CD4-positive, alpha-beta T cell (primary cell): ENCODE measurements at regions not wholly inside any gene's neighbourhood (a gene's known extent, or its start where the extent isn't known, plus 50 kb on each side); places are given as distances from the start of the nearest gene placed in this dataset.
"Not testable (repeated sequence)": the region's sequence is repeated elsewhere in the genome, so short reads cannot be mapped to it uniquely, and the experiment has no call there.

Source experiments
- ATAC-seq: fragments of 200-7000 bp; cut with Tn5 transposase; one replicate; pipeline ENCODE4 v1.10.0; 2022; ENCODE audit warnings: mild to moderate bottlenecking; ENCODE audit not compliant: poor library complexity
- CTCF ChIA-PET: fragments of 350-600 bp; sonication (Branson Sonifier 250); formaldehyde crosslinking; loops from one replicate; lab custom pipeline; 2021; ENCODE audit warnings: antibody characterized with exemption, inconsistent platforms; lab: Charles Lee
- POLR2A ChIA-PET: fragments of 350-600 bp; sonication (Branson Sonifier 250); formaldehyde crosslinking; loops from one replicate; lab custom pipeline; 2021; ENCODE audit warnings: antibody characterized with exemption, inconsistent platforms; lab: Charles Lee
- DNase-seq, 14 experiments: peaks; one replicate each; pipeline ENCODE4 v3.0.0-alpha.2; 2013 to 2020; ENCODE audit warnings: mixed read lengths in 2 of 14
- H3K27ac ChIP-seq, 2 donors: one replicate each; pipeline versions ENCODE4 v1.5.1 to v1.7.0; 2013; ENCODE audit warnings: low read length in 2 of 2, low read depth in 1 of 2, mild to moderate bottlenecking in 1 of 2
- H3K27me3 ChIP-seq, 2 experiments: 1 replicate in 1 of 2; 2 replicates in 1 of 2; pipeline versions ENCODE4 v1.6.1 to v1.7.0; 2013; ENCODE audit warnings: low read length in 2 of 2, control low read depth in 1 of 2, mild to moderate bottlenecking in 1 of 2, moderate library complexity in 1 of 2; ENCODE audit not compliant: insufficient read depth in 2 of 2, control insufficient read depth in 1 of 2
- H3K36me3 ChIP-seq: one replicate; pipeline ENCODE4 v1.6.1; 2013; ENCODE audit warnings: low read length, control low read depth; ENCODE audit not compliant: insufficient read depth
- H3K4me1 ChIP-seq: one replicate; pipeline ENCODE4 v1.6.1; 2013; ENCODE audit warnings: low read length, control low read depth; ENCODE audit not compliant: insufficient read depth
- H3K4me3 ChIP-seq: one replicate; pipeline ENCODE4 v1.5.1; 2013; ENCODE audit warnings: mild to moderate bottlenecking, low read length, moderate library complexity
- H3K9me3 ChIP-seq, 2 experiments: 1 replicate in 1 of 2; 2 replicates in 1 of 2; pipeline versions ENCODE4 v1.6.1 to v1.7.0; 2013; ENCODE audit warnings: low read length in 2 of 2, mild to moderate bottlenecking in 2 of 2, control low read depth in 1 of 2, moderate library complexity in 1 of 2; ENCODE audit not compliant: control insufficient read depth in 1 of 2, insufficient read depth in 1 of 2
- H3K27ac Mint-ChIP-seq: one replicate; pipeline ENCODE4 v1.8.0; 2020; ENCODE audit warnings: mixed read lengths
- H3K27me3 Mint-ChIP-seq: one replicate; pipeline ENCODE4 v1.8.0; 2021; ENCODE audit warnings: mixed read lengths
- H3K36me3 Mint-ChIP-seq: one replicate; pipeline ENCODE4 v1.8.0; 2021; ENCODE audit warnings: low read depth, mixed read lengths
- H3K4me1 Mint-ChIP-seq: one replicate; pipeline ENCODE4 v1.8.0; 2021; ENCODE audit warnings: low read depth, mixed read lengths
- H3K4me3 Mint-ChIP-seq: one replicate; pipeline ENCODE4 v1.8.0; 2020; ENCODE audit warnings: mild to moderate bottlenecking, mixed read lengths
- H3K9me3 Mint-ChIP-seq: one replicate; pipeline ENCODE4 v1.8.0; 2020; ENCODE audit warnings: mixed read lengths
- CTCF ChIP-seq: fragments of 200-600 bp; IDR thresholded peaks from one replicate; pipeline ENCODE4 v1.8.0; 2022; ENCODE audit warnings: antibody characterized with exemption, mild to moderate bottlenecking
- intact Hi-C, 2 experiments: fragments of 100-400 bp; cut with DNase I in 1 of 2; cut with micrococcal nuclease in 1 of 2; formaldehyde crosslinking; loops; one replicate each; pipeline versions ENCODE4 v1.15.1 to v1.9.0; 2023 to 2025; cut with DNase I, micrococcal nuclease

- intact Hi-C loops: no loop called here
- Mint-ChIP-seq H3K4me1 (no peaks in the 10 kb centered on the region), H3K4me3 (no peak overlapping the region), H3K36me3 (no peaks in the 10 kb centered on the region), H3K27me3 (no peaks in the 10 kb centered on the region), H3K9me3 (no peaks in the 10 kb centered on the region), H3K27ac (no peak overlapping the region)
- H3K4me1 ChIP-seq: no peaks in the 10 kb centered on the region
- H3K4me3 ChIP-seq: no peak overlapping the region
- DNase-seq (no peak), ATAC-seq (no peak)
- H3K27me3 ChIP-seq: no peaks in the 10 kb centered on the region
- TF ChIP-seq CTCF: no peak
- ChIA-PET CTCF (no interaction called here), POLR2A (no interaction called here)
- no peak overlapping the region for H3K27ac ChIP-seq
- H3K36me3 ChIP-seq: no peaks in the 10 kb centered on the region
- H3K9me3 ChIP-seq: peaks cover 0 to 4% of the 10 kb centered on the region in 2 experiments
These were observed 706.7 kb upstream of the TMEFF2 start for GRCh38 chr2:192901446-192901845.

GRCh38 chr2:192899466-192899865, 704.7 kb upstream of the TMEFF2 start:
- Mint-ChIP-seq H3K4me3 (no peak overlapping the region), H3K27ac (no peak overlapping the region), H3K36me3 (no peaks in the 10 kb centered on the region), H3K4me1 (no peaks in the 10 kb centered on the region), H3K27me3 (no peaks in the 10 kb centered on the region), H3K9me3 (no peaks in the 10 kb centered on the region)
- TF ChIP-seq CTCF: no peak
- Histone ChIP-seq H3K36me3 (no peaks in the 10 kb centered on the region), H3K27ac (no peak overlapping the region), H3K4me1 (no peaks in the 10 kb centered on the region), H3K4me3 (no peak overlapping the region), H3K27me3 (no peaks in the 10 kb centered on the region), H3K9me3 (peaks cover 0 to 4% of the 10 kb centered on the region in 2 experiments)
- DNase-seq (no peak), ATAC-seq (no peak)
- intact Hi-C loops: no loop called here
- ChIA-PET POLR2A (no interaction called here), CTCF (no interaction called here)

- H3K9me3 Mint-ChIP-seq, H3K27me3 Mint-ChIP-seq, ATAC-seq: not testable (repeated sequence)
These were observed 699.2 kb upstream of the TMEFF2 start for GRCh38 chr2:192893976-192894375.

GRCh38 chr2:192888109-192888508, 693.4 kb upstream of the TMEFF2 start:
- Mint-ChIP-seq H3K4me1 (no peaks in the 10 kb centered on the region), H3K4me3 (no peak overlapping the region), H3K27me3 (no peaks in the 10 kb centered on the region), H3K9me3 (no peaks in the 10 kb centered on the region), H3K36me3 (no peaks in the 10 kb centered on the region), H3K27ac (no peak overlapping the region)
- ChIA-PET POLR2A (no interaction called here), CTCF (no interaction called here)
- H3K36me3 ChIP-seq: no peaks in the 10 kb centered on the region
- H3K9me3 ChIP-seq: no peaks in the 10 kb centered on the region
- H3K4me3 ChIP-seq: no peak overlapping the region
- no peak overlapping the region for H3K27ac ChIP-seq
- no peaks in the 10 kb centered on the region for H3K27me3 ChIP-seq
- DNase-seq (no peak), ATAC-seq (no peak)
- TF ChIP-seq CTCF: no peak
- intact Hi-C loops: no loop called here
- no peaks in the 10 kb centered on the region for H3K4me1 ChIP-seq

More at GRCh38 chr2:192893976-192894375, 699.2 kb upstream of the TMEFF2 start:
- H3K4me1 ChIP-seq, H3K4me3 ChIP-seq, H3K36me3 Mint-ChIP-seq, POLR2A ChIA-PET, H3K27ac Mint-ChIP-seq, H3K4me3 Mint-ChIP-seq, H3K27ac ChIP-seq, H3K36me3 ChIP-seq, H3K27me3 ChIP-seq, H3K4me1 Mint-ChIP-seq, intact Hi-C loops, CTCF ChIA-PET: not testable (repeated sequence)
- peak in 1 of 14 experiments; percentile 5 for DNase-seq
- peaks cover 0 to 16% of the 10 kb centered on the region in 2 experiments for H3K9me3 ChIP-seq
